IPS-11a (cell line): ENCODE measurements at regions not wholly inside any gene's neighbourhood (a gene's known extent, or its start where the extent isn't known, plus 50 kb on each side); places are given as distances from the start of the nearest gene placed in this dataset.

ENCODE experiments used
- H3K4me3 ChIP-seq: one replicate; pipeline ENCODE4 v1.5.1; 2013; ENCODE audit warnings: low read depth, low read length, control low read depth

GRCh38 chr18:26794230-26795101 lies 71.0 kb downstream of the AQP4 start:
- H3K4me3 ChIP-seq = no peak overlapping the region

GRCh38 chr18:26792661-26793060 lies 72.8 kb downstream of the AQP4 start:
- no peak overlapping the region for H3K4me3 ChIP-seq

GRCh38 chr18:26791676-26792075 lies 73.8 kb downstream of the AQP4 start:
- no peak overlapping the region for H3K4me3 ChIP-seq

GRCh38 chr18:26784599-26784998 lies 80.9 kb downstream of the AQP4 start:
- H3K4me3 ChIP-seq = no peak overlapping the region

- H3K4me3 ChIP-seq = no peak overlapping the region
Observed at GRCh38 chr18:26783170-26783569, 82.3 kb downstream of the AQP4 start.

- H3K4me3 ChIP-seq = no peak overlapping the region
Observed at GRCh38 chr18:26780520-26781325, 84.8 kb downstream of the AQP4 start.

- no peak overlapping the region for H3K4me3 ChIP-seq
Observed at GRCh38 chr18:26778054-26778393, 87.5 kb downstream of the AQP4 start.

GRCh38 chr18:26777351-26778053 lies 88.0 kb downstream of the AQP4 start:
- H3K4me3 ChIP-seq = no peak overlapping the region

GRCh38 chr18:26772691-26773090 lies 92.8 kb downstream of the AQP4 start:
- no peak overlapping the region for H3K4me3 ChIP-seq

- no peak overlapping the region for H3K4me3 ChIP-seq
Observed at GRCh38 chr18:26771524-26771923, 94.0 kb downstream of the AQP4 start.

- H3K4me3 ChIP-seq = no peak overlapping the region
Observed at GRCh38 chr18:26768385-26768784, 97.1 kb downstream of the AQP4 start.

GRCh38 chr18:26765498-26765897 lies 100.0 kb downstream of the AQP4 start:
- H3K4me3 ChIP-seq = no peak overlapping the region

- no peak overlapping the region for H3K4me3 ChIP-seq
Observed at GRCh38 chr18:26764586-26764985, 100.9 kb downstream of the AQP4 start.

- no peak overlapping the region for H3K4me3 ChIP-seq
Observed at GRCh38 chr18:26764177-26764576, 101.3 kb downstream of the AQP4 start.

GRCh38 chr18:26763446-26764110 lies 101.9 kb downstream of the AQP4 start:
- no peak overlapping the region for H3K4me3 ChIP-seq

GRCh38 chr18:26757263-26758019 lies 108.1 kb downstream of the AQP4 start:
- no peak overlapping the region for H3K4me3 ChIP-seq

- H3K4me3 ChIP-seq = no peak overlapping the region
Observed at GRCh38 chr18:26756556-26756955, 109.0 kb downstream of the AQP4 start.

GRCh38 chr18:26746826-26747475 lies 118.6 kb downstream of the AQP4 start:
- no peak overlapping the region for H3K4me3 ChIP-seq

GRCh38 chr18:26746398-26746797 lies 119.1 kb downstream of the AQP4 start:
- no peak overlapping the region for H3K4me3 ChIP-seq
